HFF-Myc (cell line): ENCODE measurements at regions not wholly inside any gene's neighbourhood (a gene's known extent, or its start where the extent isn't known, plus 50 kb on each side); places are given as distances from the start of the nearest gene placed in this dataset.
"Not testable (repeated sequence)": the region's sequence is repeated elsewhere in the genome, so short reads cannot be mapped to it uniquely, and the experiment has no call there.

ENCODE experiments used
- DNase-seq: peaks from one replicate; pipeline ENCODE4 v3.0.0-alpha.2; 2011; ENCODE audit warnings: low read depth; ENCODE audit errors: extremely low read depth
- H3K4me3 ChIP-seq: replicated peaks from 2 replicates; pipeline ENCODE4 v1.5.1; 2011; ENCODE audit warnings: low read depth, mild to moderate bottlenecking, control low read depth, low read length
- CTCF ChIP-seq: IDR thresholded peaks from 2 replicates; pipeline ENCODE4 v1.5.1; 2012; ENCODE audit warnings: mild to moderate bottlenecking, low read depth, low read length, control low read depth; ENCODE audit errors: missing control alignments

- H3K4me3 ChIP-seq = no peak overlapping the region
- no peak for DNase-seq
- TF ChIP-seq CTCF = no peak
Measured at GRCh38 chr21:38112219-38112789, 144.5 kb upstream of the KCNJ15 start.

GRCh38 chr21:38114717-38115333 lies 142.0 kb upstream of the KCNJ15 start:
- H3K4me3 ChIP-seq = no peak overlapping the region
- no peak for TF ChIP-seq CTCF
- no peak for DNase-seq

- TF ChIP-seq CTCF = no peak
- no peak for DNase-seq
Measured at GRCh38 chr21:38115870-38116269, 140.9 kb upstream of the KCNJ15 start.

GRCh38 chr21:38119793-38120192 lies 137.0 kb upstream of the KCNJ15 start:
- no peak for TF ChIP-seq CTCF
- no peak overlapping the region for H3K4me3 ChIP-seq
- DNase-seq = no peak

More at GRCh38 chr21:38115870-38116269, 140.9 kb upstream of the KCNJ15 start:
- no peak overlapping the region for H3K4me3 ChIP-seq

GRCh38 chr21:38120679-38120983 lies 136.2 kb upstream of the KCNJ15 start:
- DNase-seq, H3K4me3 ChIP-seq: not testable (repeated sequence)

GRCh38 chr21:38120984-38121855 lies 135.6 kb upstream of the KCNJ15 start:
- no peak for TF ChIP-seq CTCF
- no peak for DNase-seq
- no peak overlapping the region for H3K4me3 ChIP-seq
